HG03432 (cell line): ENCODE measurements at regions not wholly inside any gene's neighbourhood (a gene's known extent, or its start where the extent isn't known, plus 50 kb on each side); places are given as distances from the start of the nearest gene placed in this dataset.
"Not testable (repeated sequence)": the region's sequence is repeated elsewhere in the genome, so short reads cannot be mapped to it uniquely, and the experiment has no call there.

ENCODE experiments used
- ATAC-seq: cut with Tn5 transposase; IDR thresholded peaks from one replicate; pipeline ENCODE4 v1.9.1; 2021; ENCODE audit warnings: mild to moderate bottlenecking, moderate library complexity; ENCODE audit not compliant: unreplicated experiment

DNA sequence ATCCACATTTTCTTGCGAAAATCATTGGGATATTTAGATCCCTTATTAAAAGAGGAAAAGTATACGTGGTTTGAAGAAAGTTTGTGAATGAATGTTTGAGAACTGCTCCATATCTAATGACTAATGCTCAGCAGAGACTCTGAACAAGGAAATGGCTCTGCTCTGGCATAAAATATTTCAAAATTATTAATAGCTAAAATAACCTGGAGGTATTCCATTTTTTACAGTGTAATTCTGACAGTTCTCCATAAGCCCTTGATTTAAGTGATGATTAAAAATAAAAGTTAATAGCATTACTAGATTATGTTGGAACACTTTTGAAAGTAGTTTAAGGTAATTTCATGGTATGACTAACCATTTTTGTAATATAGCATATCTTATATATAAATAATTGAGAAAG is 1276.9 kb upstream of the TENM3 start:
- ATAC-seq: no peak

- ATAC-seq: no peak
Observed at GRCh38 chr4:180967936-180968335, 1275.3 kb upstream of the TENM3 start.

- ATAC-seq: no peak
Observed at GRCh38 chr4:180973894-180974293, 1269.3 kb upstream of the TENM3 start.

DNA sequence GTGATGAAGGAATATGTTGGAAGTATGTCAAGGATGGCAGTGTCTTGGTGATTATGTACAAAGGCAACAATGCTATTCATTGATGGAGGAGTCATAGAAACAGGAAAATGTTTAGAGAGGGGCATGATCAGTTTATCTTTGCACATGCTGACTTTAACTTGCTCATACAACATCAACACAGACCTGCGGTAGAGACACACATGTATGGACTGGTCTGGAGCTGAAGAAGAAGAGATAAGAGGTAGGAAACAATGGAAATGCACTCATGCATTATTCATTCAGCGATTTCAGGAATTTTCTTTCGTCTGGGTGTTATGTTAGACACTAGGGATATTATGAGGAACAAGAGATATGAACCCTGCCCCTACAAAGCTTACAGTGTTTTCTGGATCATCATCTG is 1252.3 kb upstream of the TENM3 start:
- no peak for ATAC-seq

DNA sequence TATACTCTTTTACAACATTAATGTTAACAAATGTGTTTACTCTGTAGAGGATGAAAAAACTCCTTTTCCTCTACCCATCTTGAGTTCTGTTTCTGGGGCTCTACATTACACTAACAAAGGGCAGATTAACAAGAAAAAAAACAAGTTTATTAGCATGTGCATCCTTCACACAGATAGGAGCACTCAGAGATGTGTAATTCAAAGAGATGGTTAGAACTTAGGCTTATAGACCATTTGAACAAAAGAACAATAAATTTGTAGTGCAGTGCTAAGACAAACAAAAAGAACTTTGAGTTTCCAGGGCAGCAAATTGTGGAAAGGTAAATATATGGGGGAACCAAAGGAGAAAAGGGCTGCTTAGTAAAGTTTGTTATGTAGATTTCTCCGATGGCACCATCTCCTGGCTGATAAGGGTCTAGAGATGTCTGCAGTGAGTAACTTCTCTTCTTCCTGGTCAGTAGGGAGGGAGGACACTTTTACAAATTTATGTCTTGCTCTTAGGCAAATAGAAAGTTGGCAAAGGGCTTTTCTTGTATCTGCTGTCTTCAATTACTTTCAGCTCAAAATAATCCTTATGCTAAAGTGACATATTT is 1249.9 kb upstream of the TENM3 start:
- ATAC-seq: no peak

GRCh38 chr4:180994722-180995121 is 1248.5 kb upstream of the TENM3 start:
- no peak for ATAC-seq

DNA sequence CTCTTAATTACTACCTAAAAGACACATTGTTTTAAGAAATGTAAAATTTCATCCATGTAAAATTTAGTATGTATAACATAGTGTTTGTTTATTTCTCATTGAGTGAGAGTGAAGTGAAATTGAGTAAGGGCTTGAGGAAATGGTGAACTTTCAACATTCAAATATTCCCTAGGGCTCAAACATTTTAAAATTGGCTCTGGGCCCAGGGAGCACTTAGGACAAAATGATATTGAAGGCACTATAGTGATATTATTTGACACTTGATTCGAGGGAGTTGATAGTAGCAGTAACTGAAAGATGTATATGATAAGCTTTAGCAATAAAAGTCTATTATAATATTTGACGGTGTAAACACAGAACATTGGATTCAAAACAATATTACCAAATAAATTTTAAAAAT is 1244.0 kb upstream of the TENM3 start:
- no peak for ATAC-seq

GRCh38 chr4:181004056-181004455 is 1239.1 kb upstream of the TENM3 start:
- no peak for ATAC-seq

GRCh38 chr4:181006499-181007260 is 1236.5 kb upstream of the TENM3 start:
- ATAC-seq: no peak

DNA sequence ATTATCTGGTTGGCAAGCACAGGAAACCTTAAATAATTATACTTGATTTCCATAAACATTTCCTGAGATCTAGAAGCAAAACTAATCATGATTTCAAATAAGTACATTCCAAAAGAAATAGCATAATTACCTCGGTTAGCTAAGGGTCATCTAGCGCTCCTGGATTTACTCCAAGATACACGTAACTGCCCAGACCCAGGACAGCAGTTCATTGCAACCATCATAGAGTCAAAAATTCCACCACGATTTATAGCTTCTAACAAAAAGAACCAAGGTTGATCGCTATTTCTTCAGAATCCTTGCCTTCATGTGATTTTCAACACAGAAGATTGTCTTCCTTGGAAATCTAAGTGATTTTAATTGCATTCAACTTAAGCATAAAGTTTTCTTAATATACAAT is 1235.5 kb upstream of the TENM3 start:
- no peak for ATAC-seq

DNA sequence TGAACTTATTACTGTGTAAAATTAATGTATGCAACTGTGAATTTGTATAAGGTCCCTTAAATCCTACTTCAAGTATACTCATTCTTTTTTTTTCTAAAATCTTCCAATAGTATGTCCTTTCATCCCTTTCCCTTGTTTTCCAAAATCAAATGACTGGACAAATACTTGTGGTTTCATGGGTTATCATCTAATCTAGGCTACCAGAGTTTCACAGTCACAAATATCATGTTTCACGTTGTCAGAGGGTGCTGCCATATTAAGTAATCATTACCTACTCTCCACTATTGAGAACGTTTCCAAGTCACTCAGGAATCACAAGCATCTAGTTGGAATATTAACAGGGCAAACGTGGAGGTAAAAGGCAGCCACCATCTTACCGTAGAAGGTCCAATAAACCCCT is 1235.0 kb upstream of the TENM3 start:
- ATAC-seq: no peak

GRCh38 chr4:181013162-181013561 is 1230.0 kb upstream of the TENM3 start:
- no peak for ATAC-seq

DNA sequence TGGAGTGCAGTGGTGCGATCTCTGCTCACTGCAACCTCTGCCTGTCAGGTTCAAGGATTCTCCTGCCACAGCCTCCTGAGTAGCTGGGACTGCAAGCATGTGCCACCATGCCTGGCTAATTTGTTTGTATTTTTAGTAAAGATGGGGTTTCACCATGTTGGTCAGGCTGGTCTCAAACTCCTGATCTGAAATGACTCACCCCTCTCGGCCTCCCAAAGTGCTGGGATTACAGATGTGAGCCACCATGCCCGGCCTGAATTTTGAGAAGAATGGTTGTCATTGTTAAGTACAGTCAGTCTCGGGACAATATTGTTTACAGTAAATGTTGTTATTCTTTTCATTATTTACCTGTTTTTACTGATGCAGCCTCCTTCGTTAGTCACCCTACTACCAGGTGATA is 1226.2 kb upstream of the TENM3 start:
- ATAC-seq: no peak

DNA sequence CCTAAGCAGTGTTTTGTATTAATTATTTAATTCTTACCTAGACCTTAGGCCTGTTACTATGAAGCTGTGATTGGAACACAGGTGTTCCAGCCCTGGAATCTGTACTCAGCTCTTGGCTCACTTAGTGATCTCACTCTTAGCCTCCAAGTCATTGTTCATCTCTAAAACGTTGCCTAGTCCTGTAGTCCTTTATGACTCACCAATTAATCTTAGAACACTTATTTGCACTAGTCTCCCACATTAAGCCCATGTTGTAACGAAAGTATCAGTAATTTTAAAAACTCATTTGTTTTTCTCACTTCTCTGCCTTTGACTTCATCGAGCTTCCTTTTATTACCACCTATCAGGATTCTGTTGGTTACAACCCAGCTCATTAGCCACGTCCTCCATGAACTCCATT is 1224.7 kb upstream of the TENM3 start:
- ATAC-seq: no peak

DNA sequence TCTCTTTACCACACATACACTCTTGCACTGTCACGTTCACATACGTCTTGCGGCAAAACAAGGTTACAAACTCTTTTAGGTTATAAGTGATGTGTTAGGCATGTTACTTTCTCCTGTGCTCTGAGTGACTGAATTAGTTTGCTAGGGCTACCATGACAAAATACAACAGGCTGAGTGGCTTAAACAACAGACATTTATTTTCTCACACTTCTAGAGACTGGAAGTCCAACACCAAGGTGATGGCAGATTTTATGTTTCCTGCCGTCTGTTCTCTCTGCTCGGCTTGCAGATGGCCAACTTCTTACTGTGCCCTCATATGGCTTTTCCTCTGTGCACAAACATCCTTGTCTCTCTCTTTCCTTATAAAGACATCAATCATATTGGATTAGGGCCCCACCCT is 1224.3 kb upstream of the TENM3 start:
- ATAC-seq: no peak

DNA sequence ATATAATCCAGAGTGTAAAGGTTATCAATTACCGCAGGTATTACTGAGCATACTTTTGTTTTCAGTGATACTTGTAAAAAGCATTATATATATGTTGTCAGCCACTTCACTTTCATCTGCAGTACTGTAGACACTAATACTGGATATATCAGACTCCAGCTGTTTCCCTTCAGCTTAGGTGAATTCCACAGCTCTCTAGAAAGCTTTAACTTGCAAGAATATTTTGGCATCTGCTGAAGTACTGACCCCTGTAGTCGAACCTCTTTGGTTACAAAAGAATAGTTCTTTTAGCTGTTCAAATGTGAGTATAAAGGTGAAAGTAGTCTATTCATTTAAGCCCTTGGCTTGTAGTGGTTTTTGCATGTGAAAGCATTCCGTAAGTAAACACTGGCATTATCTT is 1222.7 kb upstream of the TENM3 start:
- ATAC-seq: no peak

DNA sequence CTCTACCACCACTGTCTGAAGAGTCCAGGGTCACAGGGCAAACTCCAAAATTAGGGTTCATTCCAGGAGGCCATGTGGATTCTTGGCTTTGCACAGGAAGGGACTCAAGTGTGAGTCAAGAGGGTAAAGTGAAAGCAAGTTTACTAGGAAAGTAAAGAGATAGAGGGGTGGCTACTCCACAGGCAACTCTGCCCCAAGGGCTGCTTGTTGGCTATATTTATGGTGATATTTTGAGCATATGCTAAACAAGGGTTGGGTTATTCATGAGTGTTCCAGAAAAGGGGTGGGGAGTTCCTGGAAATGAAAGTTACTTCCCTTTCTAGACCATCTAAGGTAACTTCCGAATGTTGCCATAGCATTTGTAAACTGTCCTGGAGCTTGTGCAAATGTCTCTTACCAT is 1222.0 kb upstream of the TENM3 start:
- ATAC-seq: no peak

- not testable (repeated sequence) for ATAC-seq
Observed at GRCh38 chr4:181030135-181030921, 1212.9 kb upstream of the TENM3 start.

- no peak for ATAC-seq
Observed at GRCh38 chr4:181030961-181031360, 1212.2 kb upstream of the TENM3 start.

- ATAC-seq: no peak
Observed at GRCh38 chr4:181043486-181043885, 1199.7 kb upstream of the TENM3 start.

DNA sequence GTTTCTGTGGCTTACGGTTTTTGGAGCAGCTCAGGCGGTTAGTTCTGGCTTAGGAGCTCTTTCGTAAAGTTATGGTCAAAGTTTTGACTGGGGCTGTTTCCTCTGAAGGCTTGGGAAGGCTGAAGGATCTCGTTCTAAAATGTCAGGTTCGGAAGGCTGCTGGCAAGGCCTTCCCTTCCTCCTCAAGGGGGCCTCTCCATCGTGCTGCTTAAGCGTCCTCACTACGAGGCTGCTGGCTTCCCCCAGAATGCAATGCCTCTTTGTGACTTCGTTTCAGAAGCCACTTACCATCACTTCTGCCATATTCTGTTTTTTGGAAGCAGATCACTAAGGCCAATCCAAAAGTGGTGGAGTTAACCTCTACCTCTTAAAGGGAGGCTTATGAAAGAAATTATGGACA is 1196.4 kb upstream of the TENM3 start:
- ATAC-seq: no peak

GRCh38 chr4:181051931-181052330 is 1191.3 kb upstream of the TENM3 start:
- no peak for ATAC-seq
